ENCODE measurements at regions not wholly inside any gene's neighbourhood (a gene's known extent, or its start where the extent isn't known, plus 50 kb on each side); places are given as distances from the start of the nearest gene placed in this dataset.

GRCh38 chr6:141658696-141659095 lies 474.0 kb upstream of the GJE1 start:
- TF ChIP-seq CTCF (IDR thresholded peaks at IDR 0.05) (no peak), POLR2AphosphoS5 (IDR thresholded peaks at IDR 0.05) (no peak)
